ENCODE measurements at regions not wholly inside any gene's neighbourhood (a gene's known extent, or its start where the extent isn't known, plus 50 kb on each side); places are given as distances from the start of the nearest gene placed in this dataset.

- Mint-ChIP-seq H3K4me1 (ENCODE audit: unreplicated experiment) (peaks cover 9% of the 10 kb centered on the region), H3K27ac (ENCODE audit: unreplicated experiment) (no peak overlapping the region), H3K9me3 (ENCODE audit: unreplicated experiment) (no peaks in the 10 kb centered on the region), H3K4me3 (ENCODE audit: unreplicated experiment) (no peak overlapping the region), H3K36me3 (ENCODE audit: low read depth, unreplicated experiment) (no peaks in the 10 kb centered on the region), H3K27me3 (ENCODE audit: unreplicated experiment) (no peaks in the 10 kb centered on the region)
- no peak for TF ChIP-seq CTCF (IDR thresholded peaks at IDR 0.05; ENCODE audit: unreplicated experiment)
- no peak for DNase-seq (ENCODE audit: low spot score)
Observed at GRCh38 chr16:13852827-13853226, 67.1 kb upstream of the ERCC4 start.

GRCh38 chr16:13856398-13856797 lies 63.6 kb upstream of the ERCC4 start:
- no peak overlapping the region for H3K4me3 Mint-ChIP-seq (ENCODE audit: unreplicated experiment)
- peaks cover 9% of the 10 kb centered on the region for H3K4me1 Mint-ChIP-seq (ENCODE audit: unreplicated experiment)
- H3K36me3 Mint-ChIP-seq (ENCODE audit: low read depth, unreplicated experiment), result no peaks in the 10 kb centered on the region
- H3K27ac Mint-ChIP-seq (ENCODE audit: unreplicated experiment), result no peak overlapping the region
- H3K27me3 Mint-ChIP-seq (ENCODE audit: unreplicated experiment), result no peaks in the 10 kb centered on the region
- DNase-seq (ENCODE audit: low spot score), result no peak
- H3K9me3 Mint-ChIP-seq (ENCODE audit: unreplicated experiment), result no peaks in the 10 kb centered on the region
- TF ChIP-seq CTCF (IDR thresholded peaks at IDR 0.05; ENCODE audit: unreplicated experiment), result no peak

- DNase-seq (ENCODE audit: low spot score), result no peak
- H3K36me3 Mint-ChIP-seq (ENCODE audit: low read depth, unreplicated experiment), result no peaks in the 10 kb centered on the region
Observed at GRCh38 chr16:13856811-13857511, 63.0 kb upstream of the ERCC4 start.

GRCh38 chr16:13858873-13859580 lies 60.9 kb upstream of the ERCC4 start:
- H3K36me3 Mint-ChIP-seq (ENCODE audit: low read depth, unreplicated experiment), result no peaks in the 10 kb centered on the region
- no peak overlapping the region for H3K4me3 Mint-ChIP-seq (ENCODE audit: unreplicated experiment)
- peaks cover 9% of the 10 kb centered on the region for H3K4me1 Mint-ChIP-seq (ENCODE audit: unreplicated experiment)

More at GRCh38 chr16:13856811-13857511, 63.0 kb upstream of the ERCC4 start:
- no peak for TF ChIP-seq CTCF (IDR thresholded peaks at IDR 0.05; ENCODE audit: unreplicated experiment)
- Mint-ChIP-seq H3K27me3 (ENCODE audit: unreplicated experiment) (no peaks in the 10 kb centered on the region), H3K9me3 (ENCODE audit: unreplicated experiment) (no peaks in the 10 kb centered on the region), H3K27ac (ENCODE audit: unreplicated experiment) (no peak overlapping the region), H3K4me1 (ENCODE audit: unreplicated experiment) (peaks cover 9% of the 10 kb centered on the region), H3K4me3 (ENCODE audit: unreplicated experiment) (no peak overlapping the region)

More at GRCh38 chr16:13858873-13859580, 60.9 kb upstream of the ERCC4 start:
- no peaks in the 10 kb centered on the region for H3K27me3 Mint-ChIP-seq (ENCODE audit: unreplicated experiment)
- no peak for DNase-seq (ENCODE audit: low spot score)
- no peak overlapping the region for H3K27ac Mint-ChIP-seq (ENCODE audit: unreplicated experiment)
- no peak for TF ChIP-seq CTCF (IDR thresholded peaks at IDR 0.05; ENCODE audit: unreplicated experiment)
- no peaks in the 10 kb centered on the region for H3K9me3 Mint-ChIP-seq (ENCODE audit: unreplicated experiment)

Data from endothelial cell (in vitro differentiated cells).